Chondrocyte (in vitro differentiated cells): ENCODE measurements at regions not wholly inside any gene's neighbourhood (a gene's known extent, or its start where the extent isn't known, plus 50 kb on each side); places are given as distances from the start of the nearest gene placed in this dataset.

Experiments
- DNase-seq: peaks from one replicate; pipeline ENCODE4 v3.0.0; 2021; ENCODE audit warnings: mixed read lengths, low spot score
- H3K27ac Mint-ChIP-seq: one replicate; pipeline ENCODE4 v1.8.0; 2021; ENCODE audit warnings: mild to moderate bottlenecking, moderate library complexity, mixed read lengths; ENCODE audit not compliant: unreplicated experiment
- H3K27me3 Mint-ChIP-seq: 2 replicates; pipeline ENCODE4 v1.8.0; 2021; ENCODE audit warnings: low read depth, mixed read lengths
- H3K36me3 Mint-ChIP-seq: 2 replicates; pipeline ENCODE4 v1.8.0; 2021; ENCODE audit warnings: low read depth, mixed read lengths
- H3K4me1 Mint-ChIP-seq: 2 replicates; pipeline ENCODE4 v1.8.0; 2021; ENCODE audit warnings: low read depth, mild to moderate bottlenecking, mixed read lengths
- H3K4me3 Mint-ChIP-seq: one replicate; pipeline ENCODE4 v1.8.0; 2021; ENCODE audit warnings: mild to moderate bottlenecking, moderate library complexity, mixed read lengths; ENCODE audit not compliant: unreplicated experiment
- H3K9me3 Mint-ChIP-seq: 2 replicates; pipeline ENCODE4 v1.8.0; 2021; ENCODE audit warnings: low read depth, mixed read lengths
- CTCF ChIP-seq: fragments of 200-600 bp; sonication (generic); IDR thresholded peaks from 2 replicates; pipeline ENCODE4 v1.5.0; 2021; ENCODE audit warnings: antibody characterized with exemption, mild to moderate bottlenecking, moderate library complexity

GRCh38 chr12:115811045-115811444 lies 466.4 kb downstream of the MED13L start:
- DNase-seq, result no peak
- no peaks in the 10 kb centered on the region for H3K36me3 Mint-ChIP-seq

GRCh38 chr12:115810122-115810901 lies 467.2 kb downstream of the MED13L start:
- no peak for DNase-seq
- Mint-ChIP-seq H3K36me3 (no peaks in the 10 kb centered on the region), H3K4me1 (no peaks in the 10 kb centered on the region), H3K9me3 (peaks cover 10% of the 10 kb centered on the region), H3K27ac (no peak overlapping the region), H3K27me3 (peaks cover 3% of the 10 kb centered on the region), H3K4me3 (no peak overlapping the region)
- TF ChIP-seq CTCF, result no peak

More at GRCh38 chr12:115811045-115811444, 466.4 kb downstream of the MED13L start:
- TF ChIP-seq CTCF, result no peak
- peaks cover 3% of the 10 kb centered on the region for H3K27me3 Mint-ChIP-seq
- no peak overlapping the region for H3K27ac Mint-ChIP-seq
- H3K4me3 Mint-ChIP-seq, result no peak overlapping the region
- peaks cover 10% of the 10 kb centered on the region for H3K9me3 Mint-ChIP-seq
- H3K4me1 Mint-ChIP-seq, result no peaks in the 10 kb centered on the region

GRCh38 chr12:115806000-115806399 lies 471.5 kb downstream of the MED13L start:
- Mint-ChIP-seq H3K27me3 (peaks cover 3% of the 10 kb centered on the region), H3K9me3 (peaks cover 2% of the 10 kb centered on the region), H3K4me3 (no peak overlapping the region), H3K4me1 (no peaks in the 10 kb centered on the region), H3K36me3 (no peaks in the 10 kb centered on the region), H3K27ac (no peak overlapping the region)
- no peak for TF ChIP-seq CTCF
- DNase-seq, result no peak

GRCh38 chr12:115802767-115803166 lies 474.7 kb downstream of the MED13L start:
- DNase-seq, result no peak
- Mint-ChIP-seq H3K4me1 (no peaks in the 10 kb centered on the region), H3K36me3 (no peaks in the 10 kb centered on the region), H3K27me3 (peaks cover 2% of the 10 kb centered on the region), H3K27ac (no peak overlapping the region), H3K9me3 (peaks cover 2% of the 10 kb centered on the region), H3K4me3 (no peak overlapping the region)
- TF ChIP-seq CTCF, result no peak

- Mint-ChIP-seq H3K27me3 (peaks cover 2% of the 10 kb centered on the region), H3K4me1 (no peaks in the 10 kb centered on the region), H3K36me3 (no peaks in the 10 kb centered on the region), H3K4me3 (no peak overlapping the region), H3K9me3 (peaks cover 2% of the 10 kb centered on the region), H3K27ac (no peak overlapping the region)
- no peak for DNase-seq
- TF ChIP-seq CTCF, result no peak
These were observed 475.6 kb downstream of the MED13L start for GRCh38 chr12:115801871-115802270.
